T-helper 2 cell treated with Interferon-gamma antibody and Interleukin-4, amounts not matched to agents 5 μg/mL and 100 μg/mL, for 36 hours (primary cell): ENCODE measurements at regions not wholly inside any gene's neighbourhood (a gene's known extent, or its start where the extent isn't known, plus 50 kb on each side); places are given as distances from the start of the nearest gene placed in this dataset.
"Not testable (repeated sequence)": the region's sequence is repeated elsewhere in the genome, so short reads cannot be mapped to it uniquely, and the experiment has no call there.

ENCODE experiments used
- DNase-seq: peaks from one replicate; pipeline ENCODE4 v3.0.0; 2021; ENCODE audit warnings: low spot score
- H3K27ac Mint-ChIP-seq: one replicate; pipeline ENCODE4 v1.8.0; 2021; ENCODE audit warnings: mild to moderate bottlenecking, mixed read lengths
- H3K27me3 Mint-ChIP-seq: one replicate; pipeline ENCODE4 v1.8.0; 2021; ENCODE audit warnings: low read depth, mixed read lengths
- H3K36me3 Mint-ChIP-seq: one replicate; pipeline ENCODE4 v1.8.0; 2021; ENCODE audit warnings: low read depth, mixed read lengths
- H3K4me1 Mint-ChIP-seq: one replicate; pipeline ENCODE4 v1.8.0; 2021; ENCODE audit warnings: low read depth, mixed read lengths
- H3K4me3 Mint-ChIP-seq: one replicate; pipeline ENCODE4 v1.8.0; 2022; ENCODE audit warnings: mild to moderate bottlenecking, moderate library complexity, mixed read lengths
- H3K9me3 Mint-ChIP-seq: one replicate; pipeline ENCODE4 v1.8.0; 2021; ENCODE audit warnings: mixed read lengths

GRCh38 chr1:157233131-157233530, 94.9 kb upstream of the ETV3 start:
- Mint-ChIP-seq H3K4me3 (no peak overlapping the region), H3K9me3 (no peaks in the 10 kb centered on the region), H3K36me3 (no peaks in the 10 kb centered on the region), H3K27me3 (peaks cover 9% of the 10 kb centered on the region), H3K27ac (no peak overlapping the region), H3K4me1 (peaks cover 3% of the 10 kb centered on the region)
- no peak for DNase-seq

DNA sequence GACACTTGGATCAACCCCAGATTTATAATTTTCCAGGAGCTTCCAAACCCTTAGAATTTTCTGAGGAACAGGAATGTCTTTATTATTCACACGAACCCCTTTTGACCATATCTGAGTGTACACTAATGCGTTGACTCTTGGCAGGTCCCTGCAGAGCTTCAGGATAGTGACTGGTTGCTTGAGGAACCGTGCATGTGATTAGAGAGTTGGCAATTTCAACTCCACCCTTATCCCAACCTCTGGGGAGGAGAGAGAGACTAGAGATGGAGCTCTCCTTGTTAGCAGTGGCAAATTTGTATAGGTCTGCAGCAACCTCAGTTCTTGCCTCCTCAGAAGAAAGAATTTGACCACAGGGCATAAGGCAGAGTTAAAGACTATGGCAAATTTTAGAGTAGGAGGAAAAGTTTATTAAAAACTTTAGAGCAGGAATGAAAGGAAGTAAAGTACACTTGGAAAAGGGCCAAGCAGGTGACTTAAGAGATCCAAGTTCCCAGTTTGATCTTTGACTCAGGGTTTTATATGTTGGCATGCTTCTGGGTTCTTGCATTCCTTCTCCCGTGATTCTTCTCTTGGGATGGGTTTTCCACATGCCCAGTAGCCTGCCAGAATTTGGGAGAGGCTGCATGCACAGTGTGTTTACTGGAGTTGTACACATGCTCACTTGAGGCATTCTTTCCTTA, 93.8 kb upstream of the ETV3 start:
- peaks cover 9% of the 10 kb centered on the region for H3K27me3 Mint-ChIP-seq
- no peak overlapping the region for H3K27ac Mint-ChIP-seq
- H3K4me3 Mint-ChIP-seq: no peak overlapping the region
- no peaks in the 10 kb centered on the region for H3K9me3 Mint-ChIP-seq
- H3K4me1 Mint-ChIP-seq: peaks cover 3% of the 10 kb centered on the region
- no peak for DNase-seq
- no peaks in the 10 kb centered on the region for H3K36me3 Mint-ChIP-seq

- DNase-seq: no peak
- Mint-ChIP-seq H3K4me3 (no peak overlapping the region), H3K9me3 (no peaks in the 10 kb centered on the region), H3K4me1 (peaks cover 3% of the 10 kb centered on the region), H3K27me3 (peaks cover 5% of the 10 kb centered on the region), H3K27ac (no peak overlapping the region), H3K36me3 (no peaks in the 10 kb centered on the region)
These were observed 92.3 kb upstream of the ETV3 start for GRCh38 chr1:157230500-157230899.

DNA sequence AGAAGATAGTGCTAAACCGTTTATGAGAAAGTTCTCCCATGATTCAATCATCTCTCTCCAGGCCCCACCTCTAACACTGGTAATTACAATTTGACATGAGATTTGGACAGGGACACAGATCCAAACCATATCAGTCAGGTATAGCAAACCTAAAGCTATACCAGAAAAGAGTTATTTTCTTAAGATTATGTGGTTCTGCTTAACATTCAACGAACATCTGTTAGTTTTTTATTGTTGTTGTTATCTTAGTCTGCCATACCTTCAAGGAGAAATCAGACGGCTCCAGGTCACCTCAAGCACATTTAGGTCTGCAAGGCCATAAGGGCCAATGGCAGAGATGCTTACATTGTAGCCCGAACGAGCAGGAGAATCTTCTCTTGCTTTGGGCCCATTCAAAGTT, 89.5 kb upstream of the ETV3 start:
- no peaks in the 10 kb centered on the region for H3K36me3 Mint-ChIP-seq
- peaks cover 17% of the 10 kb centered on the region for H3K27me3 Mint-ChIP-seq

DNA sequence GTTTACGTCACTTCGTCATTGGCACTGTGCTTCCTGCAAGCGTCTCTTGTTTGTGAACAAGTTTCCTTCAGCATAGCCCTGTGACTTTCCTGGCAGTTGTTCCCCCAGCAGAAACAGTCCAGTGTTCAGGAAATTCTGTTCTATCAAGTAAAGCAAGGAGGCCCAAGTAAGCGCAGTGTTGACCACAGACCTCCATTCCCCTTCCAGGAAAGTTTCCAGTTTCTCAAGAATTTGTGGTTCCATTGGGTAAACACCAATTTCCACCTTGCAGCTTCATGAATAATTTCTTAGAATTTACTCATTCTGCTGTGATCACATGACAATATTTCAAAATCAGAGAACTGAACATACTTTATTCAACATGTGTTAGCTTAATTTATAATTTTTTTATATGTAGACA, 88.5 kb upstream of the ETV3 start:
- H3K9me3 Mint-ChIP-seq: peaks cover 3% of the 10 kb centered on the region

More for the DNA sequence above, 89.5 kb upstream of the ETV3 start:
- no peak for DNase-seq
- no peak overlapping the region for H3K27ac Mint-ChIP-seq
- H3K4me3 Mint-ChIP-seq: no peak overlapping the region
- no peaks in the 10 kb centered on the region for H3K4me1 Mint-ChIP-seq
- H3K9me3 Mint-ChIP-seq: peaks cover 3% of the 10 kb centered on the region

DNA sequence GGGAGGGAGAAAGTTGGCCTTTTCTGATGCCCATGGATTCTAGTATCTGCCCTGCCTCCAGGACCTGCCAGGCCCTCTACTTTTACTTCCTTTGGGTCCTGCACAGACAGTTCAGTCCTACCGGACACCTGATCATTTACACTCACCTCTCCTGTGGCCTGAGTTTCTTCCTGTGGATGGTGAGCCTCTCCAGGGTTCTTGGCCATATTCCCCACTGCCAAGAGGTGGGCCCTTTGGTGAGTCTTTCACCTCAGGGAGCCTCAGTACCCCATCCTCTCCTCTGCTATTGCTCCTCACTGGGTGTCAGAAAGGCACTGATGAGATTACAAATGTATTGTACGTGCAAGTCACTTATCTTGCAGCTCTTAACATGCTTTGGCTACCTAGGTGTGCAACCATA, 81.4 kb upstream of the ETV3 start:
- no peak for DNase-seq
- no peaks in the 10 kb centered on the region for H3K9me3 Mint-ChIP-seq

More for the DNA sequence above, 88.5 kb upstream of the ETV3 start:
- DNase-seq: no peak
- Mint-ChIP-seq H3K4me3 (no peak overlapping the region), H3K27ac (no peak overlapping the region), H3K4me1 (no peaks in the 10 kb centered on the region), H3K36me3 (no peaks in the 10 kb centered on the region), H3K27me3 (peaks cover 22% of the 10 kb centered on the region)

DNA sequence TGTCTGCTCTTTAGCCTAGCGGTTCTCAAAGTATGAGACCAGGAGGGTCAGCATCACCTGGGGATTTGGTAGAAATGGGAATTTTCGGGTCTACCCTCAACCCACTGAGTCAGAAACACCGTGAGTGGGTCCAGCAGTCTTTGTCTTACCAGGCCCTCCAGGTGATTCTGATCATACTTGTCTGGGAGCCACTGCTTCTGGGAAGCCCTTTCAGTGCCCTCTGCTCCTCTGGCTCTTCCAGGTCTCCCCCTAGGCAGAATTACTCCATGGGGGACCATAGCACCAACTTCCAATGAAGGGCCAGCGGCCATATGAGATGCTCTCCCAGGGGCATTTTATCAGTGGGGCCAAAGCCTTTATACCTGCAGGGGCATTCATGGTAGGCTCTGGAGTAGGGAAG, 81.0 kb upstream of the ETV3 start:
- Mint-ChIP-seq H3K27me3 (peaks cover 30% of the 10 kb centered on the region), H3K9me3 (no peaks in the 10 kb centered on the region), H3K27ac (no peak overlapping the region), H3K4me1 (no peaks in the 10 kb centered on the region), H3K4me3 (no peak overlapping the region), H3K36me3 (no peaks in the 10 kb centered on the region)
- DNase-seq: no peak

More for the DNA sequence above, 81.4 kb upstream of the ETV3 start:
- Mint-ChIP-seq H3K27ac (no peak overlapping the region), H3K36me3 (no peaks in the 10 kb centered on the region), H3K4me3 (no peak overlapping the region), H3K27me3 (peaks cover 30% of the 10 kb centered on the region), H3K4me1 (no peaks in the 10 kb centered on the region)

DNA sequence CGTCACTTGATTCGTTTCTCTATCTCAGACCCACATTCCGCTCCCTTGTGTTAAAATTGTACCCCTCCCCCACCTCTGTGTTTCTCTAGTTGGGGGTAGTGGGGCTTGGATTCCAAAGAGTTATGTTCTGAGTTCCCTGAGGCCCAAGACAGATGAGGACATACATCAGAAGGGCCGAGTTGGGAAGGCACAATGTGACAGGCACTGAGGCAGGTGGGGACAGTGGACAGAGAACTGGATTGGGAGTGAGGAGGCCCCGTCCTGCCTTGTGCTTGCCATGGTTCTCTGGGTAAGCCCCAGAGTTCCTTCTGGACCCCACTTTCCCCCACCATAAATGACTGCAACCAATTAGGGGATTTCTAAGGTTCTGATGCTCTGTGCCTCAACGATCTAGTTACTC, 80.5 kb upstream of the ETV3 start:
- peaks cover 3% of the 10 kb centered on the region for H3K9me3 Mint-ChIP-seq
- no peaks in the 10 kb centered on the region for H3K36me3 Mint-ChIP-seq
- no peak for DNase-seq
- H3K4me3 Mint-ChIP-seq: no peak overlapping the region
- H3K27ac Mint-ChIP-seq: no peak overlapping the region
- peaks cover 26% of the 10 kb centered on the region for H3K27me3 Mint-ChIP-seq
- H3K4me1 Mint-ChIP-seq: no peaks in the 10 kb centered on the region

DNA sequence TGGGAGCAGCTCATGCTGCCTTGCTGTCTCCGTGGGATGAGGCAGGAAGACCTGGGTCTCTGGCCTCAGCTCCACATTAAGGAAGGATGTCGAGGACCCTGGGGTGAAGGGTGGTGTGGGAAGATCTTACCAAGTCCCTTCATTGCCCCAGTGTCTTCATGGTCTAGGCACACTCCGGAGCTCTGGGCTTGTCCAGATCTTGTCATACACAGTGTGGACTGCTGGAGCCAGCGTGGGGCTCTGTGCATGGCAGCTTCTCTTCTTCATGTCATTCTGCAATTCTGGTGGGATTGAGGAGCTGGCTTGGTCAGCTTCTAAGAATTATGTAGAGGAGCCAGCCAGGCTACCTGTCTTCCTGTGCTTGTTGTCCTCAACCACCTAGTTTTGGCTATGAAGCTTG, 79.3 kb upstream of the ETV3 start:
- no peaks in the 10 kb centered on the region for H3K36me3 Mint-ChIP-seq
- peaks cover 15% of the 10 kb centered on the region for H3K9me3 Mint-ChIP-seq
- no peaks in the 10 kb centered on the region for H3K4me1 Mint-ChIP-seq
- peaks cover 25% of the 10 kb centered on the region for H3K27me3 Mint-ChIP-seq
- H3K4me3 Mint-ChIP-seq: no peak overlapping the region
- DNase-seq: no peak
- H3K27ac Mint-ChIP-seq: no peak overlapping the region

GRCh38 chr1:157213836-157214235, 75.6 kb upstream of the ETV3 start:
- no peak overlapping the region for H3K4me3 Mint-ChIP-seq
- H3K9me3 Mint-ChIP-seq: peaks cover 15% of the 10 kb centered on the region
- peaks cover 22% of the 10 kb centered on the region for H3K27me3 Mint-ChIP-seq
- H3K27ac Mint-ChIP-seq: no peak overlapping the region
- DNase-seq: no peak
- no peaks in the 10 kb centered on the region for H3K36me3 Mint-ChIP-seq
- no peaks in the 10 kb centered on the region for H3K4me1 Mint-ChIP-seq

DNA sequence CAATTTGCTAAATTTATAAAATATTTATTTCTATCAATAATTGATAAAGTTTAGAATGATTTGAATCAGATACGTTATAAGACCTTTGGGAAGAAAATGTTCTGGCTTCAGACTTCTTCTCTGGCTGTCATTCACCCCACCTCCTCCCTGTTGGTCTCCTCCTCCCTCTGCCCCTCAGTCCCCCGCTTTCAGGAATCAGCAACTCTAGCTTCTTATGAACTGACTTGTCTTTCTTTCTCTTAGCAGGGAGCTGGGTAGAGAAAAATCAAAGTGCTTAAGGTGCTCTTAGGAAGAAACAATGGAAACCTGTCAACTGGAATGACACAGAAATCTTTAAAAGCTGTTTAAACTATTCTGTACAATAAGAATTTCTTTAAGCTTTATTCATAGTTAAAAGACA, 71.3 kb upstream of the ETV3 start:
- H3K9me3 Mint-ChIP-seq: peaks cover 15% of the 10 kb centered on the region
- DNase-seq: no peak
- H3K27ac Mint-ChIP-seq: no peak overlapping the region
- H3K27me3 Mint-ChIP-seq: peaks cover 23% of the 10 kb centered on the region
- H3K4me3 Mint-ChIP-seq: no peak overlapping the region
- no peaks in the 10 kb centered on the region for H3K36me3 Mint-ChIP-seq
- no peaks in the 10 kb centered on the region for H3K4me1 Mint-ChIP-seq

DNA sequence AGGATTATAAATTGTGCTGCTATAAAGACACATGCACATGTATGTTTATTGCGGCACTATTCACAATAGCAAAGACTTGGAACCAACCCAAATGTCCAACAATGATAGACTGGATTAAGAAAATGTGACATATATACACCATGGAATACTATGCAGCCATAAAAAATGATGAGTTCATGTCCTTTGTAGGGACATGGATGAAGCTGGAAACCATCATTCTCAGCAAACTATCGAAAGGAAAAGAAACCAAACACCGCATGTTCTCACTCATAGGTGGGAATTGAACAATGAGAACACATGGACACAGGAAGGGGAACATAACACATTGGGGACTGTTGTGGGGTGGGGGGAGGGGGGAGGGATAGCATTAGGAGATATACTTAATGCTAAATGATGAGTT, 67.8 kb upstream of the ETV3 start:
- H3K9me3 Mint-ChIP-seq: not testable (repeated sequence)

DNA sequence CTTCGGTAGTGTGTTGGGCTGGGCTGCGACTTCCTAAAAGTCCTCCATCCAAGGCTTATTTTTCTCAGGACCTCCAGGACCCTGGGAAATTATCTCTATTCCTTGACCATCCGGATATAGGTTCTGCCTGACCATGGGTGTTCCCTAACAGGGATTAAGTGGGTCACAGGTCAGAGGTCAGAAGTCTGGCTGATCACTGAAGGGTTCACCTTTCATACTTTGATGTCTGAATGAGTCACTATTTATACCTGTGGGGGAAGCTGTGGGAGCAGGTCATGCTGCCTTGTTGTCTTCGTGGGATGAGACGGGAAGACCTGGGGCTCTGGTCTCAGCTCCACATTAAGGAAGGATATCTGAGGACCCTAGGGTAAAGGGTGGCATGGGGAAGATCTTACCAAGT, 65.0 kb upstream of the ETV3 start:
- H3K4me3 Mint-ChIP-seq: no peak overlapping the region
- H3K9me3 Mint-ChIP-seq: no peaks in the 10 kb centered on the region
- H3K27me3 Mint-ChIP-seq: peaks cover 5% of the 10 kb centered on the region
- no peak for DNase-seq
- H3K4me1 Mint-ChIP-seq: no peaks in the 10 kb centered on the region
- no peak overlapping the region for H3K27ac Mint-ChIP-seq
- no peaks in the 10 kb centered on the region for H3K36me3 Mint-ChIP-seq

More for the DNA sequence above, 67.8 kb upstream of the ETV3 start:
- not testable (repeated sequence) for H3K4me1 Mint-ChIP-seq, H3K27ac Mint-ChIP-seq, DNase-seq, H3K4me3 Mint-ChIP-seq, H3K36me3 Mint-ChIP-seq
- H3K27me3 Mint-ChIP-seq: peaks cover 13% of the 10 kb centered on the region

- Mint-ChIP-seq H3K27ac (no peak overlapping the region), H3K36me3 (no peaks in the 10 kb centered on the region), H3K4me1 (no peaks in the 10 kb centered on the region), H3K9me3 (no peaks in the 10 kb centered on the region), H3K4me3 (no peak overlapping the region), H3K27me3 (peaks cover 5% of the 10 kb centered on the region)
- DNase-seq: no peak
These were observed 64.1 kb upstream of the ETV3 start for GRCh38 chr1:157202331-157202730.

GRCh38 chr1:157201767-157202166, 63.6 kb upstream of the ETV3 start:
- DNase-seq: no peak
- no peaks in the 10 kb centered on the region for H3K36me3 Mint-ChIP-seq
- H3K9me3 Mint-ChIP-seq: no peaks in the 10 kb centered on the region
- H3K27ac Mint-ChIP-seq: no peak overlapping the region
- H3K4me1 Mint-ChIP-seq: no peaks in the 10 kb centered on the region
- no peak overlapping the region for H3K4me3 Mint-ChIP-seq
- peaks cover 5% of the 10 kb centered on the region for H3K27me3 Mint-ChIP-seq
